Endothelial cell of umbilical vein (primary cell): ENCODE measurements at regions not wholly inside any gene's neighbourhood (a gene's known extent, or its start where the extent isn't known, plus 50 kb on each side); places are given as distances from the start of the nearest gene placed in this dataset.

Experiments
- CTCF ChIP-seq, 2 donors: IDR thresholded peaks; 1 replicate in 1 of 2; 2 replicates in 1 of 2; pipeline ENCODE4 v1.5.1; 2011; ENCODE audit warnings: low read length in 2 of 2, mild to moderate bottlenecking in 2 of 2, moderate library complexity in 2 of 2, control low read depth in 1 of 2, inconsistent platforms in 1 of 2, low read depth in 1 of 2; ENCODE audit not compliant: insufficient read depth in 1 of 2; ENCODE audit errors: extremely low read depth in 1 of 2
- EZH2 ChIP-seq: IDR thresholded peaks from 2 replicates; pipeline ENCODE4 v1.6.1; 2012; ENCODE audit warnings: borderline replicate concordance, low read depth, mild to moderate bottlenecking, moderate library complexity, low read length, inconsistent platforms; ENCODE audit not compliant: severe bottlenecking
- MAX ChIP-seq: IDR thresholded peaks from 2 replicates; pipeline ENCODE4 v1.6.1; 2011; ENCODE audit not compliant: insufficient read depth, insufficient read length
- POLR2A ChIP-seq: IDR thresholded peaks from 2 replicates; pipeline ENCODE4 v1.6.1; 2012; ENCODE audit warnings: low read depth, mild to moderate bottlenecking, control low read depth, low read length
- POLR2AphosphoS5 ChIP-seq: IDR thresholded peaks from 2 replicates; pipeline ENCODE4 v1.6.1; 2012; ENCODE audit warnings: low read depth, mild to moderate bottlenecking, control low read depth, low read length, moderate library complexity; ENCODE audit not compliant: insufficient read depth

- TF ChIP-seq CTCF (IDR thresholded peaks at IDR 0.05; ENCODE audit: extremely low read depth in 1 of 2, insufficient read depth in 1 of 2, low read depth in 1 of 2, low read length in 2 of 2) (no peak), EZH2 (no peak), POLR2A (no peak), MAX (no peak), POLR2AphosphoS5 (no peak)
These were observed 261.8 kb upstream of the IRX1 start for GRCh38 chr5:3333836-3334235.
